IMR-90 (cell line): ENCODE measurements at regions not wholly inside any gene's neighbourhood (a gene's known extent, or its start where the extent isn't known, plus 50 kb on each side); places are given as distances from the start of the nearest gene placed in this dataset.

Experiments used
- ATAC-seq: fragments of 200-7000 bp; cut with Tn5 transposase; 2 replicates; pipeline ENCODE4 v1.9.1; 2020; ENCODE audit warnings: low read depth, mild to moderate bottlenecking, moderate library complexity
- BruUV-seq: library from RNA; stranded (reverse); fragments of 400-500 nt; replicated peaks from 2 replicates; lab custom pipeline; 2021; lab: Mats Ljungman, UMichigan
- CTCF ChIA-PET: fragments of 300-600 bp; formaldehyde crosslinking; extraction: SDS; loops from one replicate; lab custom pipeline; 2021; ENCODE audit warnings: antibody characterized with exemption; lab: Yijun Ruan, JAX
- POLR2A ChIA-PET: fragments of 300-600 bp; sonication (Branson Sonifier 250); formaldehyde crosslinking; loops from one replicate; lab custom pipeline; 2022; ENCODE audit warnings: antibody characterized with exemption; ENCODE audit not compliant: unreplicated experiment; lab: Charles Lee
- DNase-seq: peaks from one replicate; pipeline ENCODE4 v3.0.0; 2013
- H2AFZ ChIP-seq: replicated peaks from 2 replicates; pipeline ENCODE3; 2013; ENCODE audit warnings: low read length, mild to moderate bottlenecking; ENCODE audit not compliant: poor library complexity
- H2AK5ac ChIP-seq: 2 replicates; pipeline ENCODE4 v1.6.1; 2013; ENCODE audit warnings: low read depth, low read length, inconsistent platforms
- H2AK9ac ChIP-seq: replicated peaks from 2 replicates; pipeline ENCODE3; 2013; ENCODE audit warnings: mild to moderate bottlenecking, low read depth, low read length, moderate library complexity; ENCODE audit not compliant: poor library complexity
- H2BK120ac ChIP-seq: 2 replicates; pipeline ENCODE4 v1.6.1; 2013; ENCODE audit warnings: low read depth, low read length, inconsistent platforms
- H2BK15ac ChIP-seq: 3 replicates; pipeline ENCODE4 v1.6.1; 2013; ENCODE audit warnings: low read depth, low read length, inconsistent platforms
- H2BK20ac ChIP-seq: 2 replicates; pipeline ENCODE4 v1.6.1; 2013; ENCODE audit warnings: low read depth, mild to moderate bottlenecking, inconsistent platforms, low read length, moderate library complexity
- H2BK5ac ChIP-seq: 2 replicates; pipeline ENCODE4 v1.6.1; 2013; ENCODE audit warnings: mild to moderate bottlenecking, low read depth, low read length, inconsistent platforms; ENCODE audit not compliant: poor library complexity, severe bottlenecking
- H3K14ac ChIP-seq: replicated peaks from 2 replicates; pipeline ENCODE4 v1.6.1; 2013; ENCODE audit warnings: low read depth, low read length, inconsistent platforms
- H3K18ac ChIP-seq: 2 replicates; pipeline ENCODE4 v1.6.1; 2013; ENCODE audit warnings: low read depth, low read length, control low read depth
- H3K23ac ChIP-seq: 2 replicates; pipeline ENCODE4 v1.6.1; 2013; ENCODE audit warnings: low read depth, low read length, inconsistent platforms
- H3K27ac ChIP-seq: 2 replicates; pipeline ENCODE4 v1.5.1; 2013; ENCODE audit warnings: mild to moderate bottlenecking, control low read depth, low read length; ENCODE audit not compliant: insufficient read depth
- H3K27me3 ChIP-seq: 2 replicates; pipeline ENCODE4 v1.6.1; 2013; ENCODE audit warnings: low read length; ENCODE audit not compliant: control insufficient read depth, insufficient read depth
- H3K36me3 ChIP-seq: 2 replicates; pipeline ENCODE4 v1.6.1; 2013; ENCODE audit warnings: low read length, mixed read lengths; ENCODE audit not compliant: control insufficient read depth, insufficient read depth
- H3K4ac ChIP-seq: 2 replicates; pipeline ENCODE4 v1.6.1; 2013; ENCODE audit warnings: low read depth, low read length, inconsistent platforms
- H3K4me1 ChIP-seq: 2 replicates; pipeline ENCODE4 v1.6.1; 2013; ENCODE audit warnings: low read length, mixed read lengths; ENCODE audit not compliant: control insufficient read depth, insufficient read depth
- H3K4me2 ChIP-seq: 2 replicates; pipeline ENCODE4 v1.6.1; 2013; ENCODE audit warnings: low read depth, mild to moderate bottlenecking, control low read depth, low read length, moderate library complexity
- H3K4me3 ChIP-seq: 2 replicates; pipeline ENCODE4 v1.5.1; 2013; ENCODE audit warnings: low read depth, mild to moderate bottlenecking, control low read depth, low read length, moderate library complexity; ENCODE audit not compliant: insufficient read depth
- H3K56ac ChIP-seq: 2 replicates; pipeline ENCODE4 v1.6.1; 2013; ENCODE audit warnings: low read length, inconsistent platforms; ENCODE audit not compliant: insufficient read depth; ENCODE audit errors: extremely low read depth
- H3K79me1 ChIP-seq, 2 experiments: 2 replicates each; pipeline ENCODE4 v1.6.1; 2013; ENCODE audit warnings: low read length in 2 of 2, inconsistent platforms in 1 of 2, low read depth in 1 of 2
- H3K9ac ChIP-seq: 2 replicates; pipeline ENCODE4 v1.6.1; 2013; ENCODE audit warnings: low read depth, low read length, control low read depth
- H3K9me1 ChIP-seq: 2 replicates; pipeline ENCODE4 v1.6.1; 2013; ENCODE audit warnings: low read length, inconsistent platforms; ENCODE audit not compliant: insufficient read depth
- H3K9me3 ChIP-seq: 2 replicates; pipeline ENCODE4 v1.6.1; 2013; ENCODE audit warnings: low read length; ENCODE audit not compliant: control insufficient read depth, insufficient read depth
- H4K20me1 ChIP-seq: 2 replicates; pipeline ENCODE4 v1.6.1; 2013; ENCODE audit warnings: low read length, inconsistent platforms; ENCODE audit not compliant: insufficient read depth
- H4K5ac ChIP-seq: 2 replicates; pipeline ENCODE4 v1.6.1; 2013; ENCODE audit warnings: mild to moderate bottlenecking, low read depth, low read length, control low read depth
- H4K8ac ChIP-seq, 2 experiments: 2 replicates each; pipeline ENCODE4 v1.6.1; 2013; ENCODE audit warnings: low read depth in 2 of 2, low read length in 2 of 2, control low read depth in 1 of 2, inconsistent platforms in 1 of 2
- H4K91ac ChIP-seq: 2 replicates; pipeline ENCODE4 v1.6.1; 2013; ENCODE audit warnings: low read depth, low read length, inconsistent platforms; ENCODE audit not compliant: insufficient read depth
- BHLHE40 ChIP-seq: fragments of 150-350 bp; IDR thresholded peaks from 2 replicates; pipeline ENCODE4 v1.6.1; 2016; ENCODE audit warnings: mild to moderate bottlenecking, low read depth, low read length
- CEBPB ChIP-seq: IDR thresholded peaks from 2 replicates; pipeline ENCODE4 v1.6.1; 2012; ENCODE audit warnings: low read depth, low read length, improper control_type of control experiment
- CHD1 ChIP-seq: IDR thresholded peaks from 2 replicates; pipeline ENCODE4 v1.6.1; 2012; ENCODE audit warnings: low read depth, low read length, improper control_type of control experiment
- FOS ChIP-seq: fragments of 150-350 bp; IDR thresholded peaks from 2 replicates; pipeline ENCODE4 v1.6.1; 2016; ENCODE audit warnings: low read depth, low read length
- MAFK ChIP-seq: IDR thresholded peaks from 2 replicates; pipeline ENCODE4 v1.6.1; 2012; ENCODE audit warnings: low read depth, low read length, improper control_type of control experiment
- MAZ ChIP-seq: IDR thresholded peaks from 2 replicates; pipeline ENCODE4 v1.6.1; 2012; ENCODE audit warnings: low read depth, mild to moderate bottlenecking, low read length, improper control_type of control experiment, moderate library complexity, borderline replicate concordance
- MXI1 ChIP-seq: IDR thresholded peaks from 2 replicates; pipeline ENCODE4 v1.6.1; 2012; ENCODE audit warnings: low read depth, mild to moderate bottlenecking, low read length, moderate library complexity, borderline replicate concordance
- NFE2L2 ChIP-seq: fragments of 150-350 bp; IDR thresholded peaks from 2 replicates; pipeline ENCODE4 v1.6.1; 2016; ENCODE audit warnings: low read depth, mild to moderate bottlenecking, low read length
- POLR2A ChIP-seq: IDR thresholded peaks from 2 replicates; pipeline ENCODE4 v1.6.1; 2012; ENCODE audit warnings: mild to moderate bottlenecking, low read depth, low read length
- RAD21 ChIP-seq: IDR thresholded peaks from 2 replicates; pipeline ENCODE4 v1.6.1; 2012; ENCODE audit warnings: low read length, improper control_type of control experiment
- RCOR1 ChIP-seq: IDR thresholded peaks from 2 replicates; pipeline ENCODE4 v1.6.1; 2012; ENCODE audit warnings: mild to moderate bottlenecking, low read length, improper control_type of control experiment; ENCODE audit not compliant: insufficient replicate concordance
- RFX5 ChIP-seq: IDR thresholded peaks from 2 replicates; pipeline ENCODE4 v1.8.0; 2012; ENCODE audit warnings: low read depth, mild to moderate bottlenecking, low read length, moderate library complexity
- SMC3 ChIP-seq: fragments of 150-350 bp; IDR thresholded peaks from 2 replicates; pipeline ENCODE4 v1.6.1; 2016; ENCODE audit warnings: low read depth, mild to moderate bottlenecking, antibody characterized with exemption, low read length, moderate library complexity
- WGBS, 2 experiments: methylation state at CpG; one replicate each; pipeline versions ENCODE4 v1.1.5 to v1.1.7; 2013; ENCODE audit warnings: missing lambda C conversion rate in 2 of 2; ENCODE audit not compliant: insufficient read length in 1 of 2; ENCODE audit errors: extremely low coverage in 2 of 2; 5-methylcytosine and 5-hydroxymethylcytosine counted together
- dilution Hi-C: fragments of 300-500 bp; cut with HindIII; formaldehyde crosslinking; loops from one replicate; pipeline ENCODE4 v1.14.3; 2018; ENCODE audit warnings: low sequenced_read_pairs; ENCODE audit not compliant: unreplicated experiment
- in situ Hi-C: fragments of 300-500 bp; cut with MboI; formaldehyde crosslinking; loops from 3 replicates; pipeline ENCODE4 v1.14.3; 2019; ENCODE audit warnings: low sequenced_read_pairs, inconsistent platforms, mixed read lengths
- intact Hi-C: fragments of 100-400 bp; cut with micrococcal nuclease; formaldehyde crosslinking; loops from 2 replicates; pipeline ENCODE4 v1.10.0; 2022
- TF ChIP-seq, protein P1 (sequence below): conservative IDR thresholded peaks from 2 replicates; pipeline ENCODE4 v1.5.1; 2012; ENCODE audit warnings: mild to moderate bottlenecking, low read depth, low read length, improper control_type of control experiment
- TF ChIP-seq, protein P2 (sequence below): fragments of 150-350 bp; IDR thresholded peaks from 2 replicates; pipeline ENCODE4 v1.6.1; 2016; ENCODE audit warnings: low read depth, mild to moderate bottlenecking, low read length, moderate library complexity, borderline replicate concordance
- TF ChIP-seq, protein P3 (sequence below): fragments of 150-350 bp; IDR thresholded peaks from 2 replicates; pipeline ENCODE4 v1.6.1; 2017; ENCODE audit warnings: mild to moderate bottlenecking, antibody characterized with exemption, low read length, low read depth

DNA sequence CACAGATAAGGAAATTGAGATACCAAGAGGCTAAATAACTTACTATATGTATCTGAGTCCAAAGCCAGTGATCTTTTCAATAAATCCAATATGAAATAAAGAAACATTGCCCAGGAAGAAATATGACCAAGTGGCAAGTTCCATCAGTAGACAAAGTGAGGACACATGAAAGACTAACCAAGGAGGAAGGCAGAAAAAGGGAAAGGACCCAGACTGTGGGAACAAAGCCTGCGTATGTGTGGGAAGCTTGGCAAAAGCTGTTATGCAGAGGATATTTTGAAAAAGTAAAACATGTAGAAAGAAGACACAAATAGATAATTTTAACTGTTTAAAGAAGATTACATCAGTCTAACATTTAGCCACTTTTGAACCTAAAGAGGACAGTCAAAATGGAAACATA, 264.4 kb upstream of the PRDM1 start:
- CTCF ChIA-PET: no interaction called here
- H3K4me2 ChIP-seq: no peak overlapping the region
- BruUV-seq: no TSS peak
- peaks cover 2% of the 10 kb centered on the region for H3K9me3 ChIP-seq
- in situ Hi-C loops (no loop called here), intact Hi-C loops (no loop called here), dilution Hi-C loops (no loop called here)
- H2BK15ac ChIP-seq: no peak overlapping the region
- no peak overlapping the region for H2AK5ac ChIP-seq
- no peak overlapping the region for H3K4me3 ChIP-seq
- no peak overlapping the region for H2BK5ac ChIP-seq
- DNase-seq: no peak
- H3K27ac ChIP-seq: no peak overlapping the region
- no peak overlapping the region for H3K23ac ChIP-seq
- no peak for ATAC-seq
- no peak overlapping the region for H2BK120ac ChIP-seq
- H3K9me1 ChIP-seq: no peaks in the 10 kb centered on the region
- H2AFZ ChIP-seq: no peak overlapping the region
- H3K9ac ChIP-seq: no peak overlapping the region
- no peak overlapping the region for H2BK20ac ChIP-seq
- no peak overlapping the region for H4K91ac ChIP-seq
- TF ChIP-seq, protein P1, sequence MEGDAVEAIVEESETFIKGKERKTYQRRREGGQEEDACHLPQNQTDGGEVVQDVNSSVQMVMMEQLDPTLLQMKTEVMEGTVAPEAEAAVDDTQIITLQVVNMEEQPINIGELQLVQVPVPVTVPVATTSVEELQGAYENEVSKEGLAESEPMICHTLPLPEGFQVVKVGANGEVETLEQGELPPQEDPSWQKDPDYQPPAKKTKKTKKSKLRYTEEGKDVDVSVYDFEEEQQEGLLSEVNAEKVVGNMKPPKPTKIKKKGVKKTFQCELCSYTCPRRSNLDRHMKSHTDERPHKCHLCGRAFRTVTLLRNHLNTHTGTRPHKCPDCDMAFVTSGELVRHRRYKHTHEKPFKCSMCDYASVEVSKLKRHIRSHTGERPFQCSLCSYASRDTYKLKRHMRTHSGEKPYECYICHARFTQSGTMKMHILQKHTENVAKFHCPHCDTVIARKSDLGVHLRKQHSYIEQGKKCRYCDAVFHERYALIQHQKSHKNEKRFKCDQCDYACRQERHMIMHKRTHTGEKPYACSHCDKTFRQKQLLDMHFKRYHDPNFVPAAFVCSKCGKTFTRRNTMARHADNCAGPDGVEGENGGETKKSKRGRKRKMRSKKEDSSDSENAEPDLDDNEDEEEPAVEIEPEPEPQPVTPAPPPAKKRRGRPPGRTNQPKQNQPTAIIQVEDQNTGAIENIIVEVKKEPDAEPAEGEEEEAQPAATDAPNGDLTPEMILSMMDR: no peak
- TF ChIP-seq SMC3 (no peak), FOS (no peak), RCOR1 (no peak), NFE2L2 (no peak), MXI1 (no peak), MAFK (no peak), RAD21 (no peak), POLR2A (no peak), RFX5 (no peak), CEBPB (no peak), CHD1 (no peak), BHLHE40 (no peak), MAZ (no peak)
- TF ChIP-seq, protein P2, sequence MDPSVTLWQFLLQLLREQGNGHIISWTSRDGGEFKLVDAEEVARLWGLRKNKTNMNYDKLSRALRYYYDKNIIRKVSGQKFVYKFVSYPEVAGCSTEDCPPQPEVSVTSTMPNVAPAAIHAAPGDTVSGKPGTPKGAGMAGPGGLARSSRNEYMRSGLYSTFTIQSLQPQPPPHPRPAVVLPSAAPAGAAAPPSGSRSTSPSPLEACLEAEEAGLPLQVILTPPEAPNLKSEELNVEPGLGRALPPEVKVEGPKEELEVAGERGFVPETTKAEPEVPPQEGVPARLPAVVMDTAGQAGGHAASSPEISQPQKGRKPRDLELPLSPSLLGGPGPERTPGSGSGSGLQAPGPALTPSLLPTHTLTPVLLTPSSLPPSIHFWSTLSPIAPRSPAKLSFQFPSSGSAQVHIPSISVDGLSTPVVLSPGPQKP: no peak
- TF ChIP-seq, protein P3, sequence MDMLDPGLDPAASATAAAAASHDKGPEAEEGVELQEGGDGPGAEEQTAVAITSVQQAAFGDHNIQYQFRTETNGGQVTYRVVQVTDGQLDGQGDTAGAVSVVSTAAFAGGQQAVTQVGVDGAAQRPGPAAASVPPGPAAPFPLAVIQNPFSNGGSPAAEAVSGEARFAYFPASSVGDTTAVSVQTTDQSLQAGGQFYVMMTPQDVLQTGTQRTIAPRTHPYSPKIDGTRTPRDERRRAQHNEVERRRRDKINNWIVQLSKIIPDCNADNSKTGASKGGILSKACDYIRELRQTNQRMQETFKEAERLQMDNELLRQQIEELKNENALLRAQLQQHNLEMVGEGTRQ: no peak
- no peaks in the 10 kb centered on the region for H3K79me1 ChIP-seq
- H4K8ac ChIP-seq: no peak overlapping the region
- no peak overlapping the region for H3K4ac ChIP-seq
- no peaks in the 10 kb centered on the region for H3K27me3 ChIP-seq
- WGBS, 2 experiments: no CpG with 5 or more reads among the region's 1 CpG
- no peaks in the 10 kb centered on the region for H4K20me1 ChIP-seq
- H2AK9ac ChIP-seq: no peak overlapping the region
- no peak overlapping the region for H3K18ac ChIP-seq
- H3K14ac ChIP-seq: no peak overlapping the region
- H3K36me3 ChIP-seq: no peaks in the 10 kb centered on the region
- H3K4me1 ChIP-seq: no peaks in the 10 kb centered on the region
- POLR2A ChIA-PET: no interaction called here
- H4K5ac ChIP-seq: no peak overlapping the region
- no peak overlapping the region for H3K56ac ChIP-seq
